ENCODE measurements at regions not wholly inside any gene's neighbourhood (a gene's known extent, or its start where the extent isn't known, plus 50 kb on each side); places are given as distances from the start of the nearest gene placed in this dataset.

GRCh38 chr18:41034413-41034812 lies 920.6 kb upstream of the PIK3C3 start:
- DNase-seq (ENCODE audit: low spot score in 2 of 2) = no peak
- Histone ChIP-seq H3K27ac (no peak overlapping the region), H3K36me3 (no peaks in the 10 kb centered on the region), H3K4me1 (no peaks in the 10 kb centered on the region), H3K9me3 (no peaks in the 10 kb centered on the region), H3K27me3 (no peaks in the 10 kb centered on the region), H3K4me3 (no peak overlapping the region)
- TF ChIP-seq, protein P1, sequence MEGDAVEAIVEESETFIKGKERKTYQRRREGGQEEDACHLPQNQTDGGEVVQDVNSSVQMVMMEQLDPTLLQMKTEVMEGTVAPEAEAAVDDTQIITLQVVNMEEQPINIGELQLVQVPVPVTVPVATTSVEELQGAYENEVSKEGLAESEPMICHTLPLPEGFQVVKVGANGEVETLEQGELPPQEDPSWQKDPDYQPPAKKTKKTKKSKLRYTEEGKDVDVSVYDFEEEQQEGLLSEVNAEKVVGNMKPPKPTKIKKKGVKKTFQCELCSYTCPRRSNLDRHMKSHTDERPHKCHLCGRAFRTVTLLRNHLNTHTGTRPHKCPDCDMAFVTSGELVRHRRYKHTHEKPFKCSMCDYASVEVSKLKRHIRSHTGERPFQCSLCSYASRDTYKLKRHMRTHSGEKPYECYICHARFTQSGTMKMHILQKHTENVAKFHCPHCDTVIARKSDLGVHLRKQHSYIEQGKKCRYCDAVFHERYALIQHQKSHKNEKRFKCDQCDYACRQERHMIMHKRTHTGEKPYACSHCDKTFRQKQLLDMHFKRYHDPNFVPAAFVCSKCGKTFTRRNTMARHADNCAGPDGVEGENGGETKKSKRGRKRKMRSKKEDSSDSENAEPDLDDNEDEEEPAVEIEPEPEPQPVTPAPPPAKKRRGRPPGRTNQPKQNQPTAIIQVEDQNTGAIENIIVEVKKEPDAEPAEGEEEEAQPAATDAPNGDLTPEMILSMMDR (IDR thresholded peaks at IDR 0.05) = no peak
- TF ChIP-seq POLR2A (IDR thresholded peaks at IDR 0.05) (no peak), EP300 (IDR thresholded peaks at IDR 0.05) (no peak)
- 62 to 65% methylated on average over 2 of the region's 2 CpGs for WGBS, 2 donors

GRCh38 chr18:41025666-41026065 lies 929.4 kb upstream of the PIK3C3 start:
- H3K4me3 ChIP-seq = no peak overlapping the region
- TF ChIP-seq EP300 (IDR thresholded peaks at IDR 0.05) = no peak
- TF ChIP-seq, protein P1 (IDR thresholded peaks at IDR 0.05) = no peak
- TF ChIP-seq POLR2A (IDR thresholded peaks at IDR 0.05) = no peak
- 38 to 44% methylated on average over 1 of the region's 1 CpG for WGBS, 2 donors
- no peaks in the 10 kb centered on the region for H3K36me3 ChIP-seq
- no peak overlapping the region for H3K27ac ChIP-seq
- no peaks in the 10 kb centered on the region for H3K27me3 ChIP-seq
- H3K9me3 ChIP-seq = no peaks in the 10 kb centered on the region
- no peak for DNase-seq (ENCODE audit: low spot score in 2 of 2)
- no peaks in the 10 kb centered on the region for H3K4me1 ChIP-seq

GRCh38 chr18:41024792-41025191 lies 930.2 kb upstream of the PIK3C3 start:
- TF ChIP-seq, protein P1 (IDR thresholded peaks at IDR 0.05) = no peak
- no peak for TF ChIP-seq EP300 (IDR thresholded peaks at IDR 0.05)
- no peak for TF ChIP-seq POLR2A (IDR thresholded peaks at IDR 0.05)

DNA sequence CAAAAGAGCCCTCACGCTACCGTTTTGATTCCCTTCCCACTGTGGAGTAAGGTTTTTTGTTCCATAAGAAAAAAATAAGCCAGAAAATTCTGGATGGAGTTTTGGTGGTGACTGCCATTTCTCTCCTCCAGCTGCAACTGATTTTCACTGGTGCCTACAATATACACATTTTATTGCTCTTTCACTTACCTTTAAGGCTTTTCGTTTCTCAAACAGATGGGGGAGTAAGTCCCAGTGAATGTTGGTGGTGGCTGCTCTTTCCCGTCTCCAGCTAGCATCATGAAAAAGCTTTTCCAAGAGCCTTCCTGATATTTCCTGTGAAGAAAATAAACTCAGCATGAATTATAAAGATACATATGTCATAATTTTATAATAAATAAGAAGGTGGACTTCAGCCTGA lies 932.5 kb upstream of the PIK3C3 start:
- H3K27me3 ChIP-seq = no peaks in the 10 kb centered on the region

More at GRCh38 chr18:41024792-41025191, 930.2 kb upstream of the PIK3C3 start:
- Histone ChIP-seq H3K4me3 (no peak overlapping the region), H3K4me1 (no peaks in the 10 kb centered on the region), H3K9me3 (no peaks in the 10 kb centered on the region), H3K36me3 (no peaks in the 10 kb centered on the region), H3K27ac (no peak overlapping the region), H3K27me3 (no peaks in the 10 kb centered on the region)
- WGBS, 2 donors = 83 to 90% methylated on average over 2 of the region's 2 CpGs
- no peak for DNase-seq (ENCODE audit: low spot score in 2 of 2)

DNA sequence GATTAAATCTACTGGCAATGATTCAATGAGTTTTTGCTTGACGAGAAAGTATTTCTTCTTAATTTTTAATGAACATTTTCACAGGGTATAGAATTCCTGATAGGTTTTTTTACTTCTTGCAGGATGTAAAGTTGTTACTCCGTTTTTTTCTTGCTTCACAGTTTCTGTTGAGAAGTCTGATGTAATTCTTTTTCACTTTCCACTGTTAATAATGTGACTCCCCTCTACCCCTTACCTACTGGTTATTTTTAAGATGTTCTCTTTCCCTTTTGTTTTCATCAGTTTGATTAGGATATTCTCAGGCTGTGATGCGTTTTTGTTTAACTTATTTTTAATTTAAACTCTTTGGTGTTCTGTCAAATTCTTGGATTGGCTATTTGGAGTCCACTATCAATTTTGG lies 933.9 kb upstream of the PIK3C3 start:
- Histone ChIP-seq H3K27ac (no peak overlapping the region), H3K4me3 (no peak overlapping the region), H3K27me3 (no peaks in the 10 kb centered on the region), H3K36me3 (no peaks in the 10 kb centered on the region), H3K9me3 (no peaks in the 10 kb centered on the region), H3K4me1 (no peaks in the 10 kb centered on the region)
- no peak for DNase-seq (ENCODE audit: low spot score in 2 of 2)
- no peak for TF ChIP-seq POLR2A (IDR thresholded peaks at IDR 0.05)
- TF ChIP-seq, protein P1 (IDR thresholded peaks at IDR 0.05) = no peak
- TF ChIP-seq EP300 (IDR thresholded peaks at IDR 0.05) = no peak
- 79 to 82% methylated on average over 3 of the region's 3 CpGs for WGBS, 2 donors

More for the DNA sequence above, 932.5 kb upstream of the PIK3C3 start:
- TF ChIP-seq, protein P1 (IDR thresholded peaks at IDR 0.05) = no peak
- TF ChIP-seq POLR2A (IDR thresholded peaks at IDR 0.05) (no peak), EP300 (IDR thresholded peaks at IDR 0.05) (no peak)
- 36 to 44% methylated on average over 4 of the region's 4 CpGs for WGBS, 2 donors
- Histone ChIP-seq H3K36me3 (no peaks in the 10 kb centered on the region), H3K9me3 (no peaks in the 10 kb centered on the region), H3K4me1 (no peaks in the 10 kb centered on the region), H3K27ac (no peak overlapping the region), H3K4me3 (no peak overlapping the region)
- DNase-seq (ENCODE audit: low spot score in 2 of 2) = no peak
